ENCODE measurements at regions not wholly inside any gene's neighbourhood (a gene's known extent, or its start where the extent isn't known, plus 50 kb on each side); places are given as distances from the start of the nearest gene placed in this dataset.

GRCh38 chr5:92460505-92460904, 1077.4 kb upstream of the ARRDC3 start (continued):
- TF ChIP-seq ATF1 (CRISPR knock-in tag; IDR thresholded peaks at IDR 0.05), result no peak
- TF ChIP-seq ZNF671 (CRISPR knock-in tag; IDR thresholded peaks at IDR 0.05), result no peak
- TF ChIP-seq MYBL2 (CRISPR knock-in tag; IDR thresholded peaks at IDR 0.05), result no peak
- TF ChIP-seq, protein P1, sequence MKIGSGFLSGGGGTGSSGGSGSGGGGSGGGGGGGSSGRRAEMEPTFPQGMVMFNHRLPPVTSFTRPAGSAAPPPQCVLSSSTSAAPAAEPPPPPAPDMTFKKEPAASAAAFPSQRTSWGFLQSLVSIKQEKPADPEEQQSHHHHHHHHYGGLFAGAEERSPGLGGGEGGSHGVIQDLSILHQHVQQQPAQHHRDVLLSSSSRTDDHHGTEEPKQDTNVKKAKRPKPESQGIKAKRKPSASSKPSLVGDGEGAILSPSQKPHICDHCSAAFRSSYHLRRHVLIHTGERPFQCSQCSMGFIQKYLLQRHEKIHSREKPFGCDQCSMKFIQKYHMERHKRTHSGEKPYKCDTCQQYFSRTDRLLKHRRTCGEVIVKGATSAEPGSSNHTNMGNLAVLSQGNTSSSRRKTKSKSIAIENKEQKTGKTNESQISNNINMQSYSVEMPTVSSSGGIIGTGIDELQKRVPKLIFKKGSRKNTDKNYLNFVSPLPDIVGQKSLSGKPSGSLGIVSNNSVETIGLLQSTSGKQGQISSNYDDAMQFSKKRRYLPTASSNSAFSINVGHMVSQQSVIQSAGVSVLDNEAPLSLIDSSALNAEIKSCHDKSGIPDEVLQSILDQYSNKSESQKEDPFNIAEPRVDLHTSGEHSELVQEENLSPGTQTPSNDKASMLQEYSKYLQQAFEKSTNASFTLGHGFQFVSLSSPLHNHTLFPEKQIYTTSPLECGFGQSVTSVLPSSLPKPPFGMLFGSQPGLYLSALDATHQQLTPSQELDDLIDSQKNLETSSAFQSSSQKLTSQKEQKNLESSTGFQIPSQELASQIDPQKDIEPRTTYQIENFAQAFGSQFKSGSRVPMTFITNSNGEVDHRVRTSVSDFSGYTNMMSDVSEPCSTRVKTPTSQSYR (CRISPR knock-in tag; IDR thresholded peaks at IDR 0.05), result no peak
- TF ChIP-seq, protein P2, sequence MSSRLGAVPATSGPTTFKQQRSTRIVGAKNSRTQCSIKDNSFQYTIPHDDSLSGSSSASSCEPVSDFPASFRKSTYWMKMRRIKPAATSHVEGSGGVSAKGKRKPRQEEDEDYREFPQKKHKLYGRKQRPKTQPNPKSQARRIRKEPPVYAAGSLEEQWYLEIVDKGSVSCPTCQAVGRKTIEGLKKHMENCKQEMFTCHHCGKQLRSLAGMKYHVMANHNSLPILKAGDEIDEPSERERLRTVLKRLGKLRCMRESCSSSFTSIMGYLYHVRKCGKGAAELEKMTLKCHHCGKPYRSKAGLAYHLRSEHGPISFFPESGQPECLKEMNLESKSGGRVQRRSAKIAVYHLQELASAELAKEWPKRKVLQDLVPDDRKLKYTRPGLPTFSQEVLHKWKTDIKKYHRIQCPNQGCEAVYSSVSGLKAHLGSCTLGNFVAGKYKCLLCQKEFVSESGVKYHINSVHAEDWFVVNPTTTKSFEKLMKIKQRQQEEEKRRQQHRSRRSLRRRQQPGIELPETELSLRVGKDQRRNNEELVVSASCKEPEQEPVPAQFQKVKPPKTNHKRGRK (CRISPR knock-in tag; IDR thresholded peaks at IDR 0.05; ENCODE audit: borderline replicate concordance), result no peak
- TF ChIP-seq TCF7 (CRISPR knock-in tag; IDR thresholded peaks at IDR 0.05; ENCODE audit: low read depth), result no peak
- TF ChIP-seq NR2C2 (CRISPR knock-in tag; IDR thresholded peaks at IDR 0.05), result no peak

DNA sequence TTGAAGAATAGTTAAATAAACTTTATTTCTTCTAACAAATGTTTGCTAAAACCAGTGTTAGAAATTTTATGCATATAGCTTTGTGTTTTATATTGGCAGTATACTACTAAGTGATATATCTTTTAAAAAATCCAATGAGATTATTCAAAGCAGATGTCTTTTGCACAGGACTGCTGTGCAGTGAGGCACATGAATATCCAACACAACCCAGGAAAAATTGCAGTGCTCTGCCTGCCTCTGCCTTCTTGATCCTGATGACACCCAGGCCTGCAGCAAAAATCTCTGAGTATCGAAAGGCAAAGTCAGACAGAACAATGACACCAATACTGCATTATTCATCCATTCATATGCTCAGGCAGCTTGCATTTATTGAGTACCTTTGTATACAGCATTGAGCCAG, 1076.5 kb upstream of the ARRDC3 start:
- ATAC-seq (no peak), DNase-seq (ENCODE audit: low spot score) (no peak)
- H3K9me3 Mint-ChIP-seq, result peaks cover 6% of the 10 kb centered on the region; the same call in 1 of the 2 replicates
- H3K36me3 Mint-ChIP-seq, result no peaks in the 10 kb centered on the region
- H3K4me3 Mint-ChIP-seq, result no peak overlapping the region
- no peaks in the 10 kb centered on the region for H3K4me1 Mint-ChIP-seq
- no peak overlapping the region for H3K27ac Mint-ChIP-seq
- POLR2A ChIA-PET, result no interaction called here
- H3K27me3 Mint-ChIP-seq (ENCODE audit: low read depth), result no peaks in the 10 kb centered on the region
- CTCF ChIA-PET, result no interaction called here
- TF ChIP-seq ZNF671 (CRISPR knock-in tag; IDR thresholded peaks at IDR 0.05), result no peak
- no peak for TF ChIP-seq IRF2 (CRISPR knock-in tag; IDR thresholded peaks at IDR 0.05; ENCODE audit: borderline replicate concordance, low read depth)
- no peak for TF ChIP-seq GTF2I (CRISPR knock-in tag; conservative IDR thresholded peaks at IDR 0.05)
- TF ChIP-seq SMAD4 (CRISPR knock-in tag; IDR thresholded peaks at IDR 0.05), result no peak
- TF ChIP-seq, protein P3, sequence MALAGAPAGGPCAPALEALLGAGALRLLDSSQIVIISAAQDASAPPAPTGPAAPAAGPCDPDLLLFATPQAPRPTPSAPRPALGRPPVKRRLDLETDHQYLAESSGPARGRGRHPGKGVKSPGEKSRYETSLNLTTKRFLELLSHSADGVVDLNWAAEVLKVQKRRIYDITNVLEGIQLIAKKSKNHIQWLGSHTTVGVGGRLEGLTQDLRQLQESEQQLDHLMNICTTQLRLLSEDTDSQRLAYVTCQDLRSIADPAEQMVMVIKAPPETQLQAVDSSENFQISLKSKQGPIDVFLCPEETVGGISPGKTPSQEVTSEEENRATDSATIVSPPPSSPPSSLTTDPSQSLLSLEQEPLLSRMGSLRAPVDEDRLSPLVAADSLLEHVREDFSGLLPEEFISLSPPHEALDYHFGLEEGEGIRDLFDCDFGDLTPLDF (CRISPR knock-in tag; IDR thresholded peaks at IDR 0.05), result no peak
- TF ChIP-seq ZNF121 (CRISPR knock-in tag; IDR thresholded peaks at IDR 0.05), result no peak
- no peak for TF ChIP-seq HMGA2 (CRISPR knock-in tag; IDR thresholded peaks at IDR 0.05)
- no peak for TF ChIP-seq TCF7 (CRISPR knock-in tag; IDR thresholded peaks at IDR 0.05; ENCODE audit: low read depth)
- TF ChIP-seq IRF1 (CRISPR knock-in tag; IDR thresholded peaks at IDR 0.05), result no peak
- TF ChIP-seq, protein P4, sequence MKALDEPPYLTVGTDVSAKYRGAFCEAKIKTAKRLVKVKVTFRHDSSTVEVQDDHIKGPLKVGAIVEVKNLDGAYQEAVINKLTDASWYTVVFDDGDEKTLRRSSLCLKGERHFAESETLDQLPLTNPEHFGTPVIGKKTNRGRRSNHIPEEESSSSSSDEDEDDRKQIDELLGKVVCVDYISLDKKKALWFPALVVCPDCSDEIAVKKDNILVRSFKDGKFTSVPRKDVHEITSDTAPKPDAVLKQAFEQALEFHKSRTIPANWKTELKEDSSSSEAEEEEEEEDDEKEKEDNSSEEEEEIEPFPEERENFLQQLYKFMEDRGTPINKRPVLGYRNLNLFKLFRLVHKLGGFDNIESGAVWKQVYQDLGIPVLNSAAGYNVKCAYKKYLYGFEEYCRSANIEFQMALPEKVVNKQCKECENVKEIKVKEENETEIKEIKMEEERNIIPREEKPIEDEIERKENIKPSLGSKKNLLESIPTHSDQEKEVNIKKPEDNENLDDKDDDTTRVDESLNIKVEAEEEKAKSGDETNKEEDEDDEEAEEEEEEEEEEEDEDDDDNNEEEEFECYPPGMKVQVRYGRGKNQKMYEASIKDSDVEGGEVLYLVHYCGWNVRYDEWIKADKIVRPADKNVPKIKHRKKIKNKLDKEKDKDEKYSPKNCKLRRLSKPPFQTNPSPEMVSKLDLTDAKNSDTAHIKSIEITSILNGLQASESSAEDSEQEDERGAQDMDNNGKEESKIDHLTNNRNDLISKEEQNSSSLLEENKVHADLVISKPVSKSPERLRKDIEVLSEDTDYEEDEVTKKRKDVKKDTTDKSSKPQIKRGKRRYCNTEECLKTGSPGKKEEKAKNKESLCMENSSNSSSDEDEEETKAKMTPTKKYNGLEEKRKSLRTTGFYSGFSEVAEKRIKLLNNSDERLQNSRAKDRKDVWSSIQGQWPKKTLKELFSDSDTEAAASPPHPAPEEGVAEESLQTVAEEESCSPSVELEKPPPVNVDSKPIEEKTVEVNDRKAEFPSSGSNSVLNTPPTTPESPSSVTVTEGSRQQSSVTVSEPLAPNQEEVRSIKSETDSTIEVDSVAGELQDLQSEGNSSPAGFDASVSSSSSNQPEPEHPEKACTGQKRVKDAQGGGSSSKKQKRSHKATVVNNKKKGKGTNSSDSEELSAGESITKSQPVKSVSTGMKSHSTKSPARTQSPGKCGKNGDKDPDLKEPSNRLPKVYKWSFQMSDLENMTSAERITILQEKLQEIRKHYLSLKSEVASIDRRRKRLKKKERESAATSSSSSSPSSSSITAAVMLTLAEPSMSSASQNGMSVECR (CRISPR knock-in tag; IDR thresholded peaks at IDR 0.05; ENCODE audit: borderline replicate concordance), result no peak
- TF ChIP-seq ETV6 (CRISPR knock-in tag; IDR thresholded peaks at IDR 0.05), result no peak
- no peak for TF ChIP-seq SMAD3 (CRISPR knock-in tag; IDR thresholded peaks at IDR 0.05; ENCODE audit: borderline replicate concordance)
- TF ChIP-seq NR3C1 (CRISPR knock-in tag; conservative IDR thresholded peaks at IDR 0.05; ENCODE audit: low read depth), result no peak
- no peak for TF ChIP-seq ZNF138 (CRISPR knock-in tag; conservative IDR thresholded peaks at IDR 0.05)
- no peak for TF ChIP-seq ZNF416 (CRISPR knock-in tag; IDR thresholded peaks at IDR 0.05)
- TF ChIP-seq, protein P5, sequence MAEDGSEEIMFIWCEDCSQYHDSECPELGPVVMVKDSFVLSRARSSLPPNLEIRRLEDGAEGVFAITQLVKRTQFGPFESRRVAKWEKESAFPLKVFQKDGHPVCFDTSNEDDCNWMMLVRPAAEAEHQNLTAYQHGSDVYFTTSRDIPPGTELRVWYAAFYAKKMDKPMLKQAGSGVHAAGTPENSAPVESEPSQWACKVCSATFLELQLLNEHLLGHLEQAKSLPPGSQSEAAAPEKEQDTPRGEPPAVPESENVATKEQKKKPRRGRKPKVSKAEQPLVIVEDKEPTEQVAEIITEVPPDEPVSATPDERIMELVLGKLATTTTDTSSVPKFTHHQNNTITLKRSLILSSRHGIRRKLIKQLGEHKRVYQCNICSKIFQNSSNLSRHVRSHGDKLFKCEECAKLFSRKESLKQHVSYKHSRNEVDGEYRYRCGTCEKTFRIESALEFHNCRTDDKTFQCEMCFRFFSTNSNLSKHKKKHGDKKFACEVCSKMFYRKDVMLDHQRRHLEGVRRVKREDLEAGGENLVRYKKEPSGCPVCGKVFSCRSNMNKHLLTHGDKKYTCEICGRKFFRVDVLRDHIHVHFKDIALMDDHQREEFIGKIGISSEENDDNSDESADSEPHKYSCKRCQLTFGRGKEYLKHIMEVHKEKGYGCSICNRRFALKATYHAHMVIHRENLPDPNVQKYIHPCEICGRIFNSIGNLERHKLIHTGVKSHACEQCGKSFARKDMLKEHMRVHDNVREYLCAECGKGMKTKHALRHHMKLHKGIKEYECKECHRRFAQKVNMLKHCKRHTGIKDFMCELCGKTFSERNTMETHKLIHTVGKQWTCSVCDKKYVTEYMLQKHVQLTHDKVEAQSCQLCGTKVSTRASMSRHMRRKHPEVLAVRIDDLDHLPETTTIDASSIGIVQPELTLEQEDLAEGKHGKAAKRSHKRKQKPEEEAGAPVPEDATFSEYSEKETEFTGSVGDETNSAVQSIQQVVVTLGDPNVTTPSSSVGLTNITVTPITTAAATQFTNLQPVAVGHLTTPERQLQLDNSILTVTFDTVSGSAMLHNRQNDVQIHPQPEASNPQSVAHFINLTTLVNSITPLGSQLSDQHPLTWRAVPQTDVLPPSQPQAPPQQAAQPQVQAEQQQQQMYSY (CRISPR knock-in tag; IDR thresholded peaks at IDR 0.05), result no peak
- no peak for TF ChIP-seq PREB (CRISPR knock-in tag; IDR thresholded peaks at IDR 0.05; ENCODE audit: borderline replicate concordance)
